HCT116 (cell line): ENCODE measurements at regions not wholly inside any gene's neighbourhood (a gene's known extent, or its start where the extent isn't known, plus 50 kb on each side); places are given as distances from the start of the nearest gene placed in this dataset.

Experiments
- ATAC-seq: fragments of 200-7000 bp; cut with Tn5 transposase; 2 replicates; pipeline ENCODE4 v1.9.1; 2020; ENCODE audit warnings: mild to moderate bottlenecking, moderate library complexity
- BruUV-seq: library from RNA; stranded (reverse); fragments of 400-500 nt; replicated peaks from 2 replicates; lab custom pipeline; 2021; lab: Mats Ljungman, UMichigan
- CTCF ChIA-PET: fragments of 300-600 bp; sonication (Branson Sonifier 250); formaldehyde crosslinking; loops from one replicate; lab custom pipeline; 2021; ENCODE audit warnings: antibody characterized with exemption; lab: Charles Lee
- POLR2A ChIA-PET: fragments of 300-600, 350-600 bp; sonication (Branson Sonifier 250); formaldehyde crosslinking; loops from one replicate; lab custom pipeline; 2021; ENCODE audit warnings: antibody characterized with exemption; lab: Charles Lee
- RAD21 ChIA-PET, 2 experiments: fragments of 300-600 bp; sonication (Branson Sonifier 250); formaldehyde crosslinking; loops; one replicate each; lab custom pipeline; 2023; ENCODE audit warnings: low total read pairs in 2 of 2; ENCODE audit not compliant: uncharacterized antibody in 2 of 2, unreplicated experiment in 2 of 2, low non-redundant PET in 1 of 2; lab: Charles Lee
- DNase-seq: peaks from one replicate; pipeline ENCODE4 v3.0.0-alpha.2; 2010; ENCODE audit warnings: low read depth, low spot score
- H2AFZ ChIP-seq: fragments of 200-600 bp; shearing (Covaris generic), sonication (generic); 2 replicates; pipeline ENCODE4 v1.6.1; 2017; ENCODE audit warnings: low read depth, mixed run types, mixed read lengths, antibody characterized with exemption, low read length; ENCODE audit not compliant: poor library complexity, severe bottlenecking
- H3K27ac ChIP-seq: 2 replicates; pipeline ENCODE4 v1.5.1; 2012; ENCODE audit warnings: low read depth, low read length
- H3K27me3 ChIP-seq: fragments of 200-600 bp; sonication (generic); 2 replicates; pipeline ENCODE4 v1.6.1; 2016; ENCODE audit warnings: mixed run types, low read length, mixed read lengths; ENCODE audit not compliant: insufficient read depth
- H3K36me3 ChIP-seq, 2 experiments: fragments of 200-500 bp in 1 of 2; fragments of 200-600 bp in 1 of 2; sonication (Bioruptor generic) in 1 of 2; sonication (generic) in 1 of 2; 2 replicates each; pipeline versions ENCODE4 v1.5.1 to v1.6.1; 2014 to 2016; ENCODE audit warnings: low read length in 2 of 2, inconsistent platforms in 1 of 2, mixed read lengths in 1 of 2, mixed run types in 1 of 2; ENCODE audit not compliant: insufficient read depth in 2 of 2, control insufficient read depth in 1 of 2
- H3K4me1 ChIP-seq, 2 experiments: fragments of 200-600 bp in 1 of 2; sonication (generic) in 1 of 2; 2 replicates each; pipeline versions ENCODE4 v1.5.1 to v1.6.1; 2012 to 2017; ENCODE audit warnings: low read length in 2 of 2, inconsistent platforms in 1 of 2, mild to moderate bottlenecking in 1 of 2, mixed read lengths in 1 of 2, mixed run types in 1 of 2, moderate library complexity in 1 of 2; ENCODE audit not compliant: insufficient read depth in 2 of 2, control insufficient read depth in 1 of 2
- H3K4me2 ChIP-seq: fragments of 200-600 bp; sonication (generic); 2 replicates; pipeline ENCODE4 v1.6.1; 2017; ENCODE audit warnings: mixed run types, low read length, mixed read lengths
- H3K4me3 ChIP-seq, 2 experiments: fragments of 200-600 bp in 1 of 2; sonication (generic) in 1 of 2; replicated peaks in 1 of 2; 2 replicates each; pipeline ENCODE4 v1.5.1; 2011 to 2016; ENCODE audit warnings: low read length in 2 of 2, control low read depth in 1 of 2, low read depth in 1 of 2, mild to moderate bottlenecking in 1 of 2, mixed read lengths in 1 of 2, mixed run types in 1 of 2
- H3K79me2 ChIP-seq: fragments of 200-600 bp; sonication (generic); 2 replicates; pipeline ENCODE4 v1.6.1; 2017; ENCODE audit warnings: mild to moderate bottlenecking, mixed run types, low read length, moderate library complexity, mixed read lengths; ENCODE audit not compliant: insufficient read depth
- H3K9ac ChIP-seq: fragments of 200-600 bp; sonication (generic); 2 replicates; pipeline ENCODE4 v1.6.1; 2016; ENCODE audit warnings: low read length, mixed read lengths
- H3K9me2 ChIP-seq: fragments of 200-600 bp; sonication (generic), shearing (Covaris generic); 2 replicates; pipeline ENCODE4 v1.6.1; 2017; ENCODE audit warnings: mixed run types, mild to moderate bottlenecking, moderate library complexity; ENCODE audit not compliant: insufficient read depth
- H3K9me3 ChIP-seq, 2 experiments: fragments of 200-500 bp in 1 of 2; fragments of 200-600 bp in 1 of 2; sonication (Bioruptor generic) in 1 of 2; sonication (generic) in 1 of 2; 2 replicates each; pipeline ENCODE4 v1.6.1; 2014 to 2017; ENCODE audit warnings: low read length in 2 of 2, mixed read lengths in 2 of 2, inconsistent platforms in 1 of 2, low read depth in 1 of 2, mild to moderate bottlenecking in 1 of 2, mixed run types in 1 of 2, moderate library complexity in 1 of 2; ENCODE audit not compliant: control insufficient read depth in 1 of 2, insufficient read depth in 1 of 2
- H4K20me1 ChIP-seq: fragments of 200-600 bp; sonication (generic), shearing (Covaris generic); 2 replicates; pipeline ENCODE4 v1.6.1; 2017; ENCODE audit warnings: mixed run types, mild to moderate bottlenecking, moderate library complexity; ENCODE audit not compliant: insufficient read depth
- CEBPB ChIP-seq: IDR thresholded peaks from 2 replicates; pipeline ENCODE4 v1.6.1; 2012; ENCODE audit warnings: low read depth
- EZH2 ChIP-seq: fragments of 200-600 bp; sonication (generic); IDR thresholded peaks from 2 replicates; pipeline ENCODE4 v1.6.1; 2017; ENCODE audit warnings: antibody characterized with exemption, mixed run types
- MAX ChIP-seq: IDR thresholded peaks from 2 replicates; pipeline ENCODE4 v1.6.1; 2012
- POLR2A ChIP-seq: IDR thresholded peaks from 2 replicates; pipeline ENCODE4 v1.7.0; 2011; ENCODE audit warnings: borderline replicate concordance; ENCODE audit not compliant: insufficient read depth, insufficient read length; ENCODE audit errors: extremely low read depth
- TCF7L2 ChIP-seq: IDR thresholded peaks from 2 replicates; pipeline ENCODE4 v1.7.0; 2011; ENCODE audit warnings: borderline replicate concordance, inconsistent platforms; ENCODE audit not compliant: insufficient read depth, insufficient read length; ENCODE audit errors: extremely low read depth
- ZBTB33 ChIP-seq: IDR thresholded peaks from 2 replicates; pipeline ENCODE4 v1.6.1; 2011; ENCODE audit warnings: mild to moderate bottlenecking, low read length, moderate library complexity; ENCODE audit not compliant: insufficient replicate concordance; ENCODE audit errors: extremely low read depth
- ZNF274 ChIP-seq: fragments of 200-500 bp; sonication (Bioruptor generic); IDR thresholded peaks from 2 replicates; pipeline ENCODE4 v1.6.1; 2014; ENCODE audit warnings: mild to moderate bottlenecking, low read depth, low read length, inconsistent platforms
- intact Hi-C: fragments of 100-400 bp; cut with micrococcal nuclease; formaldehyde crosslinking; loops from 2 replicates; pipeline ENCODE4 v1.10.0; 2022

- intact Hi-C loops = no loop called here
- H4K20me1 ChIP-seq = no peaks in the 10 kb centered on the region
- ChIA-PET POLR2A (no interaction called here), CTCF (no interaction called here), RAD21 (no interaction called here)
- DNase-seq = no peak
- 0 out of 4 replicates have a peak, but pooled peaks cover 0 to 3% of the 10 kb centered on the region in 2 experiments for H3K9me3 ChIP-seq
- no peak overlapping the region for H3K9ac ChIP-seq
- no peaks in the 10 kb centered on the region for H3K36me3 ChIP-seq
- TF ChIP-seq POLR2A (no peak), ZBTB33 (no peak), TCF7L2 (no peak)
- BruUV-seq = no TSS peak
- no peak for ATAC-seq
- H3K79me2 ChIP-seq = peaks cover 9% of the 10 kb centered on the region
- H3K27ac ChIP-seq = no peak overlapping the region
- no peak overlapping the region for H2AFZ ChIP-seq
- H3K4me1 ChIP-seq = no peaks in the 10 kb centered on the region
- no peaks in the 10 kb centered on the region for H3K9me2 ChIP-seq
- no peak overlapping the region for H3K4me2 ChIP-seq
- no peaks in the 10 kb centered on the region for H3K27me3 ChIP-seq
- H3K4me3 ChIP-seq = no peak overlapping the region
Observed at GRCh38 chr2:173545364-173545763, 190.7 kb downstream of the CDCA7 start.

- TF ChIP-seq CEBPB (no peak), EZH2 (no peak), ZNF274 (no peak), MAX (no peak)
- H2AFZ ChIP-seq = no peak overlapping the region
- H3K27ac ChIP-seq = no peak overlapping the region
- no peaks in the 10 kb centered on the region for H3K36me3 ChIP-seq
- no TSS peak for BruUV-seq
- DNase-seq (no peak), ATAC-seq (no peak)
- CTCF ChIA-PET = no interaction called here
- POLR2A ChIA-PET = no interaction called here
- RAD21 ChIA-PET = no interaction called here
- no peaks in the 10 kb centered on the region for H3K27me3 ChIP-seq
- H4K20me1 ChIP-seq = no peaks in the 10 kb centered on the region
- H3K9me2 ChIP-seq = no peaks in the 10 kb centered on the region
- intact Hi-C loops = no loop called here
- no peaks in the 10 kb centered on the region for H3K4me1 ChIP-seq
- no peak overlapping the region for H3K4me2 ChIP-seq
- H3K4me3 ChIP-seq = no peak overlapping the region
- H3K9ac ChIP-seq = no peak overlapping the region
- H3K9me3 ChIP-seq = 0 out of 4 replicates have a peak, but pooled peaks cover 0 to 3% of the 10 kb centered on the region in 2 experiments
- H3K79me2 ChIP-seq = no peaks in the 10 kb centered on the region
Observed at GRCh38 chr2:173547499-173547898, 192.8 kb downstream of the CDCA7 start.
